Tibial nerve (tissue), 4 donors: ENCODE measurements at regions not wholly inside any gene's neighbourhood (a gene's known extent, or its start where the extent isn't known, plus 50 kb on each side); places are given as distances from the start of the nearest gene placed in this dataset.

Experiments used
- EP300 ChIP-seq, 2 donors: sonication (generic); formaldehyde crosslinking; IDR thresholded peaks; one replicate each; pipeline ENCODE4 v1.6.1; 2017; ENCODE audit warnings: antibody characterized with exemption in 2 of 2, mild to moderate bottlenecking in 1 of 2
- POLR2A ChIP-seq, 2 donors: fragments of 450-650 bp; IDR thresholded peaks; one replicate each; pipeline ENCODE4 v1.6.1; 2017; ENCODE audit warnings: antibody characterized with exemption in 2 of 2, mild to moderate bottlenecking in 2 of 2, moderate library complexity in 2 of 2
- TF ChIP-seq, protein P1 (sequence below), 5 experiments: fragments of 200-600 bp in 3 of 5; fragments of 450-650 bp in 2 of 5; sonication (generic) in 3 of 5; IDR thresholded peaks; one replicate each; pipeline ENCODE4 v1.5.1; 2016 to 2019; ENCODE audit warnings: antibody characterized with exemption in 5 of 5, mild to moderate bottlenecking in 3 of 5, moderate library complexity in 2 of 5

DNA sequence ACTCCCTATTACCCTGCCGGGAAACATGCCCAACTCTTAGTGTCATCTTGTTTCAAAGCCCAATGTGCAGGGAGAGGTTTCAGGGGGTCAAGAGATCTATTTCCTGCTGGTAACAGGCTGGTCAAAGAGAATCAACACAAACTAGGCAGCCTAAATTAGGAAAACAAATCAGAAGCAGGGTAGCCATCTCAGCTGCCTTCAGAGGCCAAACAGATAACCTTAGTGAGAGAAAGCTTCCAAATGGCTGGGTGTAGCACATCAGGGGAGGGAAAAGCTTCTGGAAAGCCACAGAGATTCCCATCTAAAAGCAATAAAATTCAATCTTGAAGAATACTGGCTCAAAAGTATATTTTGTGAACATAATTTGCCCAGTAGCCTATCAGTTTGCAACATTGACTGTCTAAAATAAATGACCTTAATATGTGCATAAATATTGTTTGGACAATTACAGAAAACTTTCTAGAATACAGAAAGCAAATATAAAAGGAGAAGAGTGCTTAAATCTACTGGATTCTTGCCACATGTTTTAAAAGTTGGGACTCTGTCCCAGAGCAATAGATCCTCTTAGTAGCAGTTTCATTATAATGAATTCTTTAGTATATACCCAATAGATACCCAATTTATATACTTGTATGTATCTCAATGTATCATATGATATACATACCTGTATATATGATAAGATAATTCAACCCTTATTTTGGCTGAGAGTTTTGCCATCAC lies 371.9 kb upstream of the RARB start:
- TF ChIP-seq POLR2A (IDR thresholded peaks at IDR 0.05) = no peak
- TF ChIP-seq, protein P1, sequence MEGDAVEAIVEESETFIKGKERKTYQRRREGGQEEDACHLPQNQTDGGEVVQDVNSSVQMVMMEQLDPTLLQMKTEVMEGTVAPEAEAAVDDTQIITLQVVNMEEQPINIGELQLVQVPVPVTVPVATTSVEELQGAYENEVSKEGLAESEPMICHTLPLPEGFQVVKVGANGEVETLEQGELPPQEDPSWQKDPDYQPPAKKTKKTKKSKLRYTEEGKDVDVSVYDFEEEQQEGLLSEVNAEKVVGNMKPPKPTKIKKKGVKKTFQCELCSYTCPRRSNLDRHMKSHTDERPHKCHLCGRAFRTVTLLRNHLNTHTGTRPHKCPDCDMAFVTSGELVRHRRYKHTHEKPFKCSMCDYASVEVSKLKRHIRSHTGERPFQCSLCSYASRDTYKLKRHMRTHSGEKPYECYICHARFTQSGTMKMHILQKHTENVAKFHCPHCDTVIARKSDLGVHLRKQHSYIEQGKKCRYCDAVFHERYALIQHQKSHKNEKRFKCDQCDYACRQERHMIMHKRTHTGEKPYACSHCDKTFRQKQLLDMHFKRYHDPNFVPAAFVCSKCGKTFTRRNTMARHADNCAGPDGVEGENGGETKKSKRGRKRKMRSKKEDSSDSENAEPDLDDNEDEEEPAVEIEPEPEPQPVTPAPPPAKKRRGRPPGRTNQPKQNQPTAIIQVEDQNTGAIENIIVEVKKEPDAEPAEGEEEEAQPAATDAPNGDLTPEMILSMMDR (IDR thresholded peaks at IDR 0.05) = no peak
- TF ChIP-seq EP300 (IDR thresholded peaks at IDR 0.05) = no peak
